CD4-positive, alpha-beta T cell treated with Interleukin-15 for 1 hour (primary cell): ENCODE measurements at regions not wholly inside any gene's neighbourhood (a gene's known extent, or its start where the extent isn't known, plus 50 kb on each side); places are given as distances from the start of the nearest gene placed in this dataset.

Experiments
- DNase-seq: peaks from one replicate; pipeline ENCODE4 v3.0.0-alpha.2; 2020

GRCh38 chr19:30778061-30778460, 405.9 kb downstream of the ZNF536 start:
- DNase-seq: no peak

GRCh38 chr19:30775956-30776355, 403.8 kb downstream of the ZNF536 start:
- no peak for DNase-seq

DNA sequence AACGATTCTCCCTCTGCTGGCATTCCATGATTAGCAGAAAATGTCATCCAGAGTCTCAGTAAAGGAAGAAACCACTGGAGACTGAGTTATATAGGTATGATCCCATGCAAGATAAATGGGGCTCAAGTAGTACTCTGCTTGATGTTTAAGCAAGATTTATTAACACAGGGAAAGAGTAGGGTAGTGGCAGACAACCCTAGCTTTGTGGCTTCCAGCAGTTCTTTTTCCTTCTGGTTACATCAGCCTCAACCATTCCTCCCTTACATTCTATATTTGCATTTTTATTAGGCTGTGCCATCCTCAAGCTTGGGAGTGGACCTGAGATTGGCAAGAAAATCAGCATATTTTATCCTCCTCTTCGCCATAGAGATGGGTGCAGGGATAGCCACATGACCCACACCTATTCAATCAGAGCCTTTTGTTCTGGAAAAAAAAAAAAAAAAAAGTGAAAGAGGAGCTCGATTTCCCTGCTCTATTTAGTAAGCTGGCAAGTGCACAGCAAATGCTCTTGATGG, 402.1 kb downstream of the ZNF536 start:
- DNase-seq: no peak

GRCh38 chr19:30762651-30763050, 390.5 kb downstream of the ZNF536 start:
- no peak for DNase-seq

DNA sequence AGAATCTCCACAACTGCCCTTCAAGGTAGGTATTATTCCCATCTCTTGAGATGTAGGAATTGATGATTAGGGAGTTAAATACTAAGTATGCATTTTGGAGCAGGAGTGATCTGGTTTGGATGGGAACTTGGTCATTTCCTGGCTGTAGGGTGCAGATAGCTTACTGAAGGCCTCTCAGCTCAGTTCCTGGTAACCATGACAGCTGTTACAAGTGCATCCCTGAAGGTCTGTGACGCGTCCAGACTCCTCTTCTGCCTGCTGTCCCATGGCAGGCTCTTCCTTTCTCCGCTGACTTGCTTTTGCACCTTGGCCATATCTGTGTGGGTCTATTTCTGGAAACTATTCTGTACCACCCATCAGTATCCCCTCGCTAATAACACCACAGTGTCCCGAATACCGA, 387.8 kb downstream of the ZNF536 start:
- DNase-seq: no peak

DNA sequence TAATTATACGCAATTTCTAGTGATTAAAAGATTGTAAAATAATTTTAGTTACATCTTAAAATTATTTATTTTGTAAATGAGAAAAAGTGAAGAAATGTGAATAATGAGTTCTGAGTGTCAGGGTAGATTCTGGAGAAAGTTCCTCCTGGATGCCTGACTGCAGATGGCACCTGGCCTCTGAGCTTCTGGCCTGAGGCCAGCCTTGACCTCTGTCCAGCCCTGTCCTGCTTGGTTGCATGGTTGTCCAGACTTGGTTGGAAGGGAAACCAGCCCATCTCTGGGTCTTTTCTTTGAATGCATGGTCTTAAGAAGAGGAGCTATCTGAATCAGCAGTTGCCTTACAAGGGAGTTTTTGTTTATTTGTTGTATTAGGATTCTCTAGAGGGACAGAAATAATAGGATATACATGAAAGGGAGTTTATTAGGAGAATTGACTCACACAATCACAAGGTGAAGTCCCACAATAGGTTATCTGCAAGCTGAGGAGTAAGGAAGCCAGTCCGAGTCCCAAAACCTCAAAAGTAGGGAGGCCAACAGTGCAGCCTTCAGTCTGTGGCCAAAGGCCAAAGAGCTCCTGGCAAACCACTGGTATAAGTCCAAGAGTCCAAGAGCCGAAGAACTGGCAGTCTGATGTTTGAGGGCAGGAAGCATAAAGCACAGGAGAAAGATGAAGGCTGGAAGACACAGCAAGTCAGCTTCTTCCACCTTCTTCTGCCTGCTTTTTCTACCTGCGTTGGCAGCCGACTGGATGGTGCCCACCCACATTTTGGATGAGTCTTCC, 385.8 kb downstream of the ZNF536 start:
- no peak for DNase-seq

- DNase-seq: no peak
Observed at GRCh38 chr19:30757104-30757836, 385.1 kb downstream of the ZNF536 start.

DNA sequence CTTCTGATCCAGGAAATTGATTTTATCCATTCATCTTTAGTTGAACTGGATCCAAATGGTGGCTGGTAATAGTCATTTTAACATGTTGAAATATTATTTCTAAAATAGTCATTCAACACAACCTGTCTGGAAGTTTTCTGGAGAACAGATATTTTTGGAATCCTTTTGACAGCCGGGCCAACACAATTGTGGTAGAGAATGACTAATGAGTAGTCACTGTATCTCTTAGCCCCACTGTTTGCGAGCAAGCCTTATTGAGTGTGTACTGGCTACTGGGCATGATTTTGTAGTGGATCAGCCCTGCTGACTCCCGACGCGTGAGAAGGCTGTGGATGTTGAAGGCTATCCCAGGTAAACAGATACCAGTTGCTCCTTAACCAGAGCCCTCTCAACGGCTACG, 383.4 kb downstream of the ZNF536 start:
- no peak for DNase-seq

DNA sequence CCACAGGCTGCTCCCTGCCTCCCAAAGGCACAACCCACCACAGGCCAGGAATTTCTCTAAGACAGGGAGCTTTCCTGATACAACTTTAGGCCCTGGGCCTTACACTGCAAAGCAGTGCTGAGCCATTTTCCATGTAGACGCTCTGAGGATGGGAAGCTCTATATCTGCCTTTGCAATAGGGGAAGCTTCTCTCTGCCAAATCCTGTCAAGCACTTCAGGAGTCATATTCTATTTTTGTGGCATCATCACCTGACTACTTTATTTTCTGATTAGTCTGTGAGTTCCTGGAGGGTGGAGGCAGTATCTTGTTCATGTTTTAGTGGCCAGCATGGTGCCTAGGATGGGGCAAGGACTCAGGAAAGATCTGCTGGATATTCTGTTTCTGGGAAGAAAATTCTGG, 382.0 kb downstream of the ZNF536 start:
- DNase-seq: no peak

- no peak for DNase-seq
Observed at GRCh38 chr19:30752876-30753275, 380.7 kb downstream of the ZNF536 start.

- DNase-seq: no peak
Observed at GRCh38 chr19:30752201-30752600, 380.0 kb downstream of the ZNF536 start.

- DNase-seq: no peak
Observed at GRCh38 chr19:30745476-30745985, 373.3 kb downstream of the ZNF536 start.

GRCh38 chr19:30744741-30745475, 372.7 kb downstream of the ZNF536 start:
- DNase-seq: no peak

DNA sequence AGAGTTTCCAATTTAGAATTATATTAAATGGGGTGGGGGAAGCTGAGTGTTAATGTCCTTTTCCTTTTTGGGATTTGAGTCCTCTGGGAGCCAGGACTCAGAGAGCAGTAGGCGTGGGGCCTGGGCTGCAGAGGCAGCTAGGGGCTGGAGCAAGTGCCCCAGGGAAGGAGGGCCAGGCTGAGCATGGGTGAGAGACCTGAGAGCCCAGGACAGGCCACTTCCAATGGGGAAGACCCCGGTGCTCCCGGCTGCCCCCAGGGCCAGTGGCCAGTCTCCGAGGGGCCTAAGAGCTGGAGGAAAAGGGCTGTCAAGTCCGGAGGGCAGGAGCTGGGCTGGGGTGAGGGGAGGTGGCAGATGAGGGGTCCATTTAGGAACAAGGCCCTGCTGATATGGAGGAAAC, 371.5 kb downstream of the ZNF536 start:
- no peak for DNase-seq

DNA sequence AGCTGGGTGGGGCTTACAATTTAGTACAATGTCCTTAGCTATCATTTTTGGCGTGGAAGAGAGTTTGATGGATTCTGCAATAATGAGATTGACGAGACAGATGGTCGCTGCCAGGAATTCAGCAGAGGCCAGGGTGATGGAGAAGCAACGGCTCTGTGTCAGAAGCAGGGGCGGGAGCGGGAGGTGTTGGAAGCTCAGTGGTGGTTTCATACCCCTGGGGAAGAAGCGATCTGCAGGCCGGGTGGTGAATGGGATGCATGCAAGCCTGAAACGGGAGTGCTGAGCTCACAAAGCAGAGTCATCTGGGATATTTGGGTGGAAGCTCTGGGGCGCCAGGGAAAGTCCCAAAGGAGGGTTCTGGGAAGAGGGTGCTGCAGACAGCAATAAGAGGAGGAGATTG, 370.8 kb downstream of the ZNF536 start:
- DNase-seq: no peak

DNA sequence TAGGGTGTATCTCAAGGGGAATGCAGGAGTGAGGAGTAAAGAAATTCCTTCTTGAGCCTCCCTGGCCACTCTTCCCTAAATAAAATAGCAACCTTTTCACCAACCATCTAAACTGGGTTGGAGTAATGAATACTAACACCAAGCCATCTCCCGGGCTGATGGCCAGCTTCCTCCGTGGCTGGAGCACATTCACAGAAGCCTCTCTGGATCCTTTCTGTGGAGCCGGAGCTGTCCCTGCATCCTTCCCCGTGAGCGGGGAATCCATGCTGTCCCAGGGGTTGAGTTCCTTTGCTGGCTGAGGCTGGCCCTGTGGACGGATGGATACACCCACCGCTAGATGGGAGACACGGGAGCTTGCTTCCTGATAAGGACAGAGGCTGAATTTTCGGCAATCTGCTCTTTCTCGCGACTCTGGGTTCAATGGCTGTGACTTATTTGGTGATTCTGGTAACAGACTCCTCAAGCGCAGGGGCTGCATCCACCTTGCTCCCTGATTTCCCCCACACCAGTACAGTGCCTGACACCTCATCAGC, 370.3 kb downstream of the ZNF536 start:
- DNase-seq: no peak

- DNase-seq: no peak
Observed at GRCh38 chr19:30741566-30741965, 369.4 kb downstream of the ZNF536 start.

GRCh38 chr19:30739394-30739793, 367.2 kb downstream of the ZNF536 start:
- no peak for DNase-seq

DNA sequence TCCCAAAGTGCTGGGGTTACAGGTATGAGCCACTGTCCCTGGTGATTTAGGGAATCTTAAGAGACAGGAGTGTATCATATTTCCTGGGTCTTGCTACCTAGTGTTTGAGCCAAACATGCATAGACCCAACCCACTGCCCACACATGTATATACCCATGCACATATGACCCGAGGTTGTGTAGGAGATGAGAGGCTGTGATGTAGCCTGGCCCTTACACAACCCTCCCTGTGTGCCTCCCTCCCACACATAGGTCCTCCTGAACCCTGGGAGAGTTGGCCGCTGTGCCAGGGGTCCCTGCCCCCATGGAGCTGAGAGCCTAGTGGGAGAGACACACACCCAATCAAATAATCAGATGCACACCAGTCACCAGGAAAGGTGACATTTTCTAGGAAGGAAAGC, 365.9 kb downstream of the ZNF536 start:
- no peak for DNase-seq

GRCh38 chr19:30734669-30735068, 362.5 kb downstream of the ZNF536 start:
- DNase-seq: no peak

GRCh38 chr19:30733826-30734550, 361.8 kb downstream of the ZNF536 start:
- no peak for DNase-seq

- DNase-seq: no peak
Observed at GRCh38 chr19:30731591-30731990, 359.4 kb downstream of the ZNF536 start.
